ENCODE measurements at regions not wholly inside any gene's neighbourhood (a gene's known extent, or its start where the extent isn't known, plus 50 kb on each side); places are given as distances from the start of the nearest gene placed in this dataset.

GRCh38 chr13:73737214-73737613, 397.0 kb downstream of the KLF12 start:
- no peak for DNase-seq

- no peak for DNase-seq
Measured at GRCh38 chr13:73733706-73734105, 400.5 kb downstream of the KLF12 start.

GRCh38 chr13:73732350-73732749, 401.9 kb downstream of the KLF12 start:
- DNase-seq, result no peak

- no peak for DNase-seq
Measured at GRCh38 chr13:73731564-73731963, 402.6 kb downstream of the KLF12 start.

- DNase-seq, result no peak
Measured at GRCh38 chr13:73730014-73730413, 404.2 kb downstream of the KLF12 start.

- DNase-seq, result no peak
Measured at GRCh38 chr13:73729046-73729445, 405.2 kb downstream of the KLF12 start.

- DNase-seq, result no peak
Measured at GRCh38 chr13:73722120-73722519, 412.1 kb downstream of the KLF12 start.

GRCh38 chr13:73721571-73721970, 412.6 kb downstream of the KLF12 start:
- DNase-seq, result no peak

GRCh38 chr13:73720216-73720840, 413.9 kb downstream of the KLF12 start:
- no peak for DNase-seq

GRCh38 chr13:73718246-73718645, 416.0 kb downstream of the KLF12 start:
- DNase-seq, result no peak

- DNase-seq, result no peak
Measured at GRCh38 chr13:73717632-73718031, 416.6 kb downstream of the KLF12 start.

- DNase-seq, result no peak
Measured at GRCh38 chr13:73715911-73716510, 418.2 kb downstream of the KLF12 start.

- no peak for DNase-seq
Measured at GRCh38 chr13:73715114-73715910, 418.9 kb downstream of the KLF12 start.

- DNase-seq, result no peak
Measured at GRCh38 chr13:73714522-73714921, 419.7 kb downstream of the KLF12 start.

GRCh38 chr13:73708393-73708985, 425.7 kb downstream of the KLF12 start:
- no peak for DNase-seq

- DNase-seq, result no peak
Measured at GRCh38 chr13:73704587-73704986, 429.6 kb downstream of the KLF12 start.

- no peak for DNase-seq
Measured at GRCh38 chr13:73703606-73704005, 430.6 kb downstream of the KLF12 start.

GRCh38 chr13:73702419-73703071, 431.7 kb downstream of the KLF12 start:
- no peak for DNase-seq

- DNase-seq, result no peak
Measured at GRCh38 chr13:73701160-73701559, 433.0 kb downstream of the KLF12 start.

GRCh38 chr13:73698859-73699258, 435.3 kb downstream of the KLF12 start:
- DNase-seq, result no peak

- DNase-seq, result no peak
Measured at GRCh38 chr13:73697166-73697565, 437.0 kb downstream of the KLF12 start.

GRCh38 chr13:73696713-73697112, 437.5 kb downstream of the KLF12 start:
- no peak for DNase-seq

- no peak for DNase-seq
Measured at GRCh38 chr13:73696271-73696670, 437.9 kb downstream of the KLF12 start.
